A673 (cell line): ENCODE measurements at regions not wholly inside any gene's neighbourhood (a gene's known extent, or its start where the extent isn't known, plus 50 kb on each side); places are given as distances from the start of the nearest gene placed in this dataset.

Source experiments
- CTCF ChIP-seq: fragments of 300-800, 200-600 bp; sonication (generic); conservative IDR thresholded peaks from 2 replicates; pipeline ENCODE4 v1.5.1; 2017; ENCODE audit warnings: low read depth, mild to moderate bottlenecking, antibody characterized with exemption, low read length, moderate library complexity, mixed read lengths
- EZH2 ChIP-seq: fragments of 200-600 bp; sonication (generic); IDR thresholded peaks from 2 replicates; pipeline ENCODE4 v1.6.1; 2017; ENCODE audit warnings: borderline replicate concordance, low read depth, mild to moderate bottlenecking, mixed read lengths, antibody characterized with exemption, low read length; ENCODE audit not compliant: poor library complexity, severe bottlenecking

- no peak for TF ChIP-seq CTCF
- no peak for TF ChIP-seq EZH2
Measured at GRCh38 chr9:24391095-24391494, 154.6 kb downstream of the IZUMO3 start.
